ENCODE measurements at regions not wholly inside any gene's neighbourhood (a gene's known extent, or its start where the extent isn't known, plus 50 kb on each side); places are given as distances from the start of the nearest gene placed in this dataset.

GRCh38 chr18:75581336-75582131 is 154.0 kb upstream of the SMIM21 start:
- TF ChIP-seq POLR2A (IDR thresholded peaks at IDR 0.05), result no peak
- TF ChIP-seq, protein P1, sequence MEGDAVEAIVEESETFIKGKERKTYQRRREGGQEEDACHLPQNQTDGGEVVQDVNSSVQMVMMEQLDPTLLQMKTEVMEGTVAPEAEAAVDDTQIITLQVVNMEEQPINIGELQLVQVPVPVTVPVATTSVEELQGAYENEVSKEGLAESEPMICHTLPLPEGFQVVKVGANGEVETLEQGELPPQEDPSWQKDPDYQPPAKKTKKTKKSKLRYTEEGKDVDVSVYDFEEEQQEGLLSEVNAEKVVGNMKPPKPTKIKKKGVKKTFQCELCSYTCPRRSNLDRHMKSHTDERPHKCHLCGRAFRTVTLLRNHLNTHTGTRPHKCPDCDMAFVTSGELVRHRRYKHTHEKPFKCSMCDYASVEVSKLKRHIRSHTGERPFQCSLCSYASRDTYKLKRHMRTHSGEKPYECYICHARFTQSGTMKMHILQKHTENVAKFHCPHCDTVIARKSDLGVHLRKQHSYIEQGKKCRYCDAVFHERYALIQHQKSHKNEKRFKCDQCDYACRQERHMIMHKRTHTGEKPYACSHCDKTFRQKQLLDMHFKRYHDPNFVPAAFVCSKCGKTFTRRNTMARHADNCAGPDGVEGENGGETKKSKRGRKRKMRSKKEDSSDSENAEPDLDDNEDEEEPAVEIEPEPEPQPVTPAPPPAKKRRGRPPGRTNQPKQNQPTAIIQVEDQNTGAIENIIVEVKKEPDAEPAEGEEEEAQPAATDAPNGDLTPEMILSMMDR (IDR thresholded peaks at IDR 0.05), result no peak
